Neural cell (in vitro differentiated cells): ENCODE measurements at regions not wholly inside any gene's neighbourhood (a gene's known extent, or its start where the extent isn't known, plus 50 kb on each side); places are given as distances from the start of the nearest gene placed in this dataset.

Experiments used
- H2AFZ ChIP-seq: fragments of 200-600, 300-800 bp; sonication (generic), shearing (Covaris generic); 2 replicates; pipeline ENCODE4 v1.6.0; 2014; ENCODE audit warnings: low read depth, mild to moderate bottlenecking, antibody characterized with exemption, low read length, moderate library complexity
- H3F3A ChIP-seq: fragments of 200-600 bp; shearing (Covaris generic); 2 replicates; pipeline ENCODE4 v1.6.1; 2016; ENCODE audit warnings: mild to moderate bottlenecking, moderate library complexity, mixed read lengths, antibody characterized with exemption, low read length; ENCODE audit not compliant: insufficient read depth, poor library complexity, severe bottlenecking
- H3K27ac ChIP-seq: fragments of 200-600, 300-800 bp; sonication (generic), shearing (Covaris generic); 2 replicates; pipeline ENCODE4 v1.5.1; 2014; ENCODE audit warnings: mild to moderate bottlenecking, low read length, moderate library complexity
- H3K27me3 ChIP-seq: fragments of 300-800, 200-600 bp; sonication (generic), shearing (Covaris generic); 2 replicates; pipeline ENCODE4 v1.6.0; 2014; ENCODE audit warnings: mild to moderate bottlenecking, low read depth, low read length, moderate library complexity; ENCODE audit not compliant: insufficient read depth
- H3K36me3 ChIP-seq: fragments of 300-800, 200-600 bp; sonication (generic), shearing (Covaris generic); 2 replicates; pipeline ENCODE4 v1.5.1; 2014; ENCODE audit warnings: mild to moderate bottlenecking, antibody characterized with exemption, low read length, moderate library complexity; ENCODE audit not compliant: insufficient read depth
- H3K4me2 ChIP-seq: fragments of 300-800, 200-600 bp; sonication (generic), shearing (Covaris generic); 2 replicates; pipeline ENCODE4 v1.6.0; 2014; ENCODE audit warnings: mild to moderate bottlenecking, low read length
- H3K4me3 ChIP-seq: fragments of 300-800, 200-600 bp; sonication (generic), shearing (Covaris generic); 2 replicates; pipeline ENCODE4 v1.5.1; 2014; ENCODE audit warnings: mild to moderate bottlenecking, low read length, moderate library complexity
- H3K79me2 ChIP-seq: fragments of 200-600 bp; shearing (Covaris generic); replicated peaks from 2 replicates; pipeline ENCODE4 v1.6.0; 2014; ENCODE audit warnings: mild to moderate bottlenecking, low read length, moderate library complexity; ENCODE audit not compliant: insufficient read depth
- H3K9ac ChIP-seq: fragments of 300-800, 200-600 bp; sonication (generic), shearing (Covaris generic); 2 replicates; pipeline ENCODE4 v1.6.1; 2016; ENCODE audit warnings: mild to moderate bottlenecking, low read length, mixed read lengths
- H3K9me2 ChIP-seq: fragments of 200-600 bp; shearing (Covaris generic); 2 replicates; pipeline ENCODE4 v1.6.1; 2016; ENCODE audit warnings: mild to moderate bottlenecking, low read length, mixed read lengths; ENCODE audit not compliant: insufficient read depth
- H3K9me3 ChIP-seq: fragments of 200-600, 300-800 bp; sonication (generic), shearing (Covaris generic); 2 replicates; pipeline ENCODE4 v1.6.1; 2016; ENCODE audit warnings: mild to moderate bottlenecking, mixed run types, low read length, moderate library complexity, mixed read lengths
- H4K20me1 ChIP-seq: fragments of 200-600 bp; shearing (Covaris generic); 2 replicates; pipeline ENCODE4 v1.6.1; 2016; ENCODE audit warnings: mild to moderate bottlenecking, mixed run types; ENCODE audit not compliant: insufficient read depth
- EP300 ChIP-seq: fragments of 450-650 bp; conservative IDR thresholded peaks from 2 replicates; pipeline ENCODE4 v1.6.1; 2014; ENCODE audit warnings: antibody characterized with exemption, mild to moderate bottlenecking, moderate library complexity; ENCODE audit not compliant: poor library complexity, severe bottlenecking
- EZH2 ChIP-seq: fragments of 200-600, 300-800 bp; shearing (Covaris generic), sonication (generic); IDR thresholded peaks from 2 replicates; pipeline ENCODE4 v1.6.1; 2014; ENCODE audit warnings: antibody characterized with exemption, low read length, borderline replicate concordance, mild to moderate bottlenecking; ENCODE audit not compliant: insufficient read depth, poor library complexity, severe bottlenecking
- MXI1 ChIP-seq: fragments of 450-650 bp; conservative IDR thresholded peaks from 2 replicates; pipeline ENCODE4 v1.6.1; 2014; ENCODE audit warnings: antibody characterized with exemption, mild to moderate bottlenecking; ENCODE audit not compliant: poor library complexity, severe bottlenecking
- POLR2AphosphoS5 ChIP-seq: IDR thresholded peaks from 2 replicates; pipeline ENCODE4 v1.6.1; 2012
- RAD21 ChIP-seq: fragments of 450-650 bp; conservative IDR thresholded peaks from 2 replicates; pipeline ENCODE4 v1.6.1; 2014; ENCODE audit warnings: antibody characterized with exemption, mild to moderate bottlenecking, moderate library complexity
- SMC3 ChIP-seq: fragments of 450-650 bp; conservative IDR thresholded peaks from 2 replicates; pipeline ENCODE4 v1.6.1; 2014; ENCODE audit warnings: antibody characterized with exemption, mild to moderate bottlenecking, moderate library complexity; ENCODE audit not compliant: poor library complexity
- TAF1 ChIP-seq: IDR thresholded peaks from 2 replicates; pipeline ENCODE4 v1.6.1; 2012; ENCODE audit warnings: low read depth
- TF ChIP-seq, protein P1 (sequence below): IDR thresholded peaks from 2 replicates; pipeline ENCODE4 v1.6.1; 2012; ENCODE audit warnings: borderline replicate concordance
- TF ChIP-seq, protein P2 (sequence below): fragments of 450-650 bp; IDR thresholded peaks from 2 replicates; pipeline ENCODE4 v1.5.1; 2014; ENCODE audit warnings: antibody characterized with exemption, mild to moderate bottlenecking, moderate library complexity; ENCODE audit not compliant: poor library complexity, severe bottlenecking

DNA sequence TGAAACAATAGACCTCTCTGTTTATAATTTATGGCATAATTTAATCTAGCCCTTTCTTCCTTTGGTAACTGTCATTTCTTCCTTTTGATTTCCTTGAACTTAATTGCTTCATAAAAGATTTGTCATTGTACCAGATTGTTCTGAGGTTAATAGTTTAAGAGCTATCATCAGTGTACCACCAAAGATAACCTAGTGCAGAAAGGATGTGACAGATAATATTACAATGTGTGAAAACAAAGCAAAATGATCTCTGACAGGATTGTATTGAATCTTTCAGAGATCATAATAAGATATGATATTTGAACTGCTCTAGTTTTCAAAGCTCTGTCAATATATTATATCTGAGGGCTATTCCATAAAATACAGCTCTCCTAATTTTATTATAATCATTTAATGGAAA is 132.1 kb upstream of the PTCHD4 start:
- no peaks in the 10 kb centered on the region for H4K20me1 ChIP-seq
- H3K79me2 ChIP-seq = no peaks in the 10 kb centered on the region
- H3K4me3 ChIP-seq = no peak overlapping the region
- H3K27me3 ChIP-seq = no peaks in the 10 kb centered on the region
- TF ChIP-seq POLR2AphosphoS5 (peak; percentile 86), EP300 (peak; percentile 53), RAD21 (no peak)
- no peaks in the 10 kb centered on the region for H3K36me3 ChIP-seq
- H3K9ac ChIP-seq = no peak overlapping the region
- no peak overlapping the region for H2AFZ ChIP-seq
- H3K9me3 ChIP-seq = no peaks in the 10 kb centered on the region
- no peak overlapping the region for H3K27ac ChIP-seq
- no peaks in the 10 kb centered on the region for H3K9me2 ChIP-seq
- H3K4me2 ChIP-seq = no peak overlapping the region
- H3F3A ChIP-seq = no peaks in the 10 kb centered on the region

DNA sequence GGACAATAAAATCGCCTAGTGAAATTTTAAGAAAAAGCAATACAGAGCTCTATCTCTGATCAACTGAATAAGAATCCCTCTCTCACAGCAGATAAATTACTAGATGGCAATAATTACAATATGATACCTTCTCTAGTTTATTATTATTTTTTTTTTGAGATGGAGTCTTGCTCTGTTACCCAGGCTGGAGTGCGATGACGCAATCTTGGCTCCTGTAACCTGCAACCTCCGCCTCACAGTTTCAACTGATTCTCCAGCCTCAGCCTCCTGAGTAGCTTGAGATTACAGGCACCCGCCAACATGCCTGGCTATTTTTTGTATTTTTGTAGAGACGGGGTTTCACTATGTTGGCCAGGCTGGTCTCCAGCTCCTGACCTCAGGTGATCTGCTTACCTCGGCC is 129.3 kb upstream of the PTCHD4 start:
- Histone ChIP-seq H3K36me3 (no peaks in the 10 kb centered on the region), H3K27me3 (no peaks in the 10 kb centered on the region), H3K9me2 (no peaks in the 10 kb centered on the region), H4K20me1 (no peaks in the 10 kb centered on the region), H3K4me3 (no peak overlapping the region), H3K79me2 (no peaks in the 10 kb centered on the region), H3K27ac (no peak overlapping the region), H3K9me3 (peaks cover 7% of the 10 kb centered on the region), H3K9ac (no peak overlapping the region), H2AFZ (no peak overlapping the region), H3K4me2 (no peak overlapping the region), H3F3A (no peaks in the 10 kb centered on the region)
- TF ChIP-seq POLR2AphosphoS5 = no peak
- no peak for TF ChIP-seq EZH2
- TF ChIP-seq, protein P1, sequence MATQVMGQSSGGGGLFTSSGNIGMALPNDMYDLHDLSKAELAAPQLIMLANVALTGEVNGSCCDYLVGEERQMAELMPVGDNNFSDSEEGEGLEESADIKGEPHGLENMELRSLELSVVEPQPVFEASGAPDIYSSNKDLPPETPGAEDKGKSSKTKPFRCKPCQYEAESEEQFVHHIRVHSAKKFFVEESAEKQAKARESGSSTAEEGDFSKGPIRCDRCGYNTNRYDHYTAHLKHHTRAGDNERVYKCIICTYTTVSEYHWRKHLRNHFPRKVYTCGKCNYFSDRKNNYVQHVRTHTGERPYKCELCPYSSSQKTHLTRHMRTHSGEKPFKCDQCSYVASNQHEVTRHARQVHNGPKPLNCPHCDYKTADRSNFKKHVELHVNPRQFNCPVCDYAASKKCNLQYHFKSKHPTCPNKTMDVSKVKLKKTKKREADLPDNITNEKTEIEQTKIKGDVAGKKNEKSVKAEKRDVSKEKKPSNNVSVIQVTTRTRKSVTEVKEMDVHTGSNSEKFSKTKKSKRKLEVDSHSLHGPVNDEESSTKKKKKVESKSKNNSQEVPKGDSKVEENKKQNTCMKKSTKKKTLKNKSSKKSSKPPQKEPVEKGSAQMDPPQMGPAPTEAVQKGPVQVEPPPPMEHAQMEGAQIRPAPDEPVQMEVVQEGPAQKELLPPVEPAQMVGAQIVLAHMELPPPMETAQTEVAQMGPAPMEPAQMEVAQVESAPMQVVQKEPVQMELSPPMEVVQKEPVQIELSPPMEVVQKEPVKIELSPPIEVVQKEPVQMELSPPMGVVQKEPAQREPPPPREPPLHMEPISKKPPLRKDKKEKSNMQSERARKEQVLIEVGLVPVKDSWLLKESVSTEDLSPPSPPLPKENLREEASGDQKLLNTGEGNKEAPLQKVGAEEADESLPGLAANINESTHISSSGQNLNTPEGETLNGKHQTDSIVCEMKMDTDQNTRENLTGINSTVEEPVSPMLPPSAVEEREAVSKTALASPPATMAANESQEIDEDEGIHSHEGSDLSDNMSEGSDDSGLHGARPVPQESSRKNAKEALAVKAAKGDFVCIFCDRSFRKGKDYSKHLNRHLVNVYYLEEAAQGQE = no peak
- TF ChIP-seq MXI1 = no peak
- no peak for TF ChIP-seq RAD21
- TF ChIP-seq EP300 = no peak
- TF ChIP-seq, protein P2, sequence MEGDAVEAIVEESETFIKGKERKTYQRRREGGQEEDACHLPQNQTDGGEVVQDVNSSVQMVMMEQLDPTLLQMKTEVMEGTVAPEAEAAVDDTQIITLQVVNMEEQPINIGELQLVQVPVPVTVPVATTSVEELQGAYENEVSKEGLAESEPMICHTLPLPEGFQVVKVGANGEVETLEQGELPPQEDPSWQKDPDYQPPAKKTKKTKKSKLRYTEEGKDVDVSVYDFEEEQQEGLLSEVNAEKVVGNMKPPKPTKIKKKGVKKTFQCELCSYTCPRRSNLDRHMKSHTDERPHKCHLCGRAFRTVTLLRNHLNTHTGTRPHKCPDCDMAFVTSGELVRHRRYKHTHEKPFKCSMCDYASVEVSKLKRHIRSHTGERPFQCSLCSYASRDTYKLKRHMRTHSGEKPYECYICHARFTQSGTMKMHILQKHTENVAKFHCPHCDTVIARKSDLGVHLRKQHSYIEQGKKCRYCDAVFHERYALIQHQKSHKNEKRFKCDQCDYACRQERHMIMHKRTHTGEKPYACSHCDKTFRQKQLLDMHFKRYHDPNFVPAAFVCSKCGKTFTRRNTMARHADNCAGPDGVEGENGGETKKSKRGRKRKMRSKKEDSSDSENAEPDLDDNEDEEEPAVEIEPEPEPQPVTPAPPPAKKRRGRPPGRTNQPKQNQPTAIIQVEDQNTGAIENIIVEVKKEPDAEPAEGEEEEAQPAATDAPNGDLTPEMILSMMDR = no peak
- no peak for TF ChIP-seq TAF1
- no peak for TF ChIP-seq SMC3

DNA sequence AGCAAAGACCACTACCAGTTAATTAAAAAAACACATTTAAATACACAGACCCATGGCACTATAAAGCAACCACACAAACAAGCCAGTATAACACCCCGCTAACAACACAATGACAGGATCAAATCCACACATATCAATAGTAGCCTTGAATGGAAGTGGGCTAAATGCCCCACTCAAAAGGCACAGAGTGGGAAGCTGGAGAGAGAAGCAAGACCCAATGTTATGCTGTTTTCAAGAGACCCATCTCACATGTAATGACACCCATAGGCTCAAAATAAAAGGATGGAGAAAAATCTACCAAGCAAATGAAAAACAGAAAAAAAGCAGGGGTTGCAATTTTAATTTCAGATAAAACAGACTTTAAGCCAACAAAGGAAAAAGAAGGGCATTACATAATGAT is 125.4 kb upstream of the PTCHD4 start:
- no peak for TF ChIP-seq RAD21
- TF ChIP-seq, protein P1 = no peak
- no peak for TF ChIP-seq SMC3
- TF ChIP-seq, protein P2 = no peak
- TF ChIP-seq TAF1 = no peak
- no peak for TF ChIP-seq MXI1
- no peak for TF ChIP-seq EZH2
- TF ChIP-seq POLR2AphosphoS5 = no peak
- no peak for TF ChIP-seq EP300
- Histone ChIP-seq H2AFZ (no peak overlapping the region), H3K9ac (no peak overlapping the region)

More for the DNA sequence above, 125.4 kb upstream of the PTCHD4 start:
- no peak overlapping the region for H3K27ac ChIP-seq
- H3K4me3 ChIP-seq = no peak overlapping the region
- H3K79me2 ChIP-seq = no peaks in the 10 kb centered on the region
- no peaks in the 10 kb centered on the region for H4K20me1 ChIP-seq
- H3K36me3 ChIP-seq = no peaks in the 10 kb centered on the region
- no peaks in the 10 kb centered on the region for H3K9me2 ChIP-seq
- H3K27me3 ChIP-seq = no peaks in the 10 kb centered on the region
- no peaks in the 10 kb centered on the region for H3F3A ChIP-seq
- H3K9me3 ChIP-seq = peaks cover 7% of the 10 kb centered on the region
- H3K4me2 ChIP-seq = no peak overlapping the region
